Calu3 (cell line): ENCODE measurements at regions not wholly inside any gene's neighbourhood (a gene's known extent, or its start where the extent isn't known, plus 50 kb on each side); places are given as distances from the start of the nearest gene placed in this dataset.

ENCODE experiments used
- BruUV-seq: library from RNA; stranded (reverse); fragments of 400-500 nt; replicated peaks from 2 replicates; lab custom pipeline; 2021; lab: Mats Ljungman, UMichigan
- CTCF ChIA-PET: fragments of 300-600 bp; sonication (Branson Sonifier 250); formaldehyde crosslinking; loops from one replicate; lab custom pipeline; 2022; ENCODE audit warnings: antibody characterized with exemption; lab: Charles Lee
- DNase-seq: peaks from one replicate; pipeline ENCODE4 v3.0.0; 2022
- H3K27ac Mint-ChIP-seq: one replicate; pipeline ENCODE4 v1.8.0; 2022; ENCODE audit warnings: mixed read lengths; ENCODE audit not compliant: unreplicated experiment
- H3K27me3 Mint-ChIP-seq: one replicate; pipeline ENCODE4 v1.8.0; 2022; ENCODE audit warnings: mixed read lengths; ENCODE audit not compliant: unreplicated experiment
- H3K36me3 Mint-ChIP-seq: one replicate; pipeline ENCODE4 v1.8.0; 2022; ENCODE audit warnings: mild to moderate bottlenecking, moderate library complexity, mixed read lengths; ENCODE audit not compliant: insufficient read depth, unreplicated experiment
- H3K4me1 Mint-ChIP-seq: one replicate; pipeline ENCODE4 v1.8.0; 2022; ENCODE audit warnings: mild to moderate bottlenecking, low read depth, mixed read lengths; ENCODE audit not compliant: unreplicated experiment
- H3K4me3 Mint-ChIP-seq: one replicate; pipeline ENCODE4 v1.8.0; 2022; ENCODE audit warnings: mild to moderate bottlenecking, low read depth, moderate library complexity, mixed read lengths; ENCODE audit not compliant: unreplicated experiment
- H3K9me3 Mint-ChIP-seq: one replicate; pipeline ENCODE4 v1.8.0; 2022; ENCODE audit warnings: low read depth, mixed read lengths; ENCODE audit not compliant: unreplicated experiment
- CTCF ChIP-seq: fragments of 200-600 bp; IDR thresholded peaks from one replicate; pipeline ENCODE4 v1.8.0; 2022; ENCODE audit warnings: antibody characterized with exemption; ENCODE audit not compliant: unreplicated experiment
- intact Hi-C: fragments of 100-400 bp; cut with micrococcal nuclease; formaldehyde crosslinking; loops from one replicate; pipeline ENCODE4 v1.10.0; 2022; ENCODE audit not compliant: unreplicated experiment

DNA sequence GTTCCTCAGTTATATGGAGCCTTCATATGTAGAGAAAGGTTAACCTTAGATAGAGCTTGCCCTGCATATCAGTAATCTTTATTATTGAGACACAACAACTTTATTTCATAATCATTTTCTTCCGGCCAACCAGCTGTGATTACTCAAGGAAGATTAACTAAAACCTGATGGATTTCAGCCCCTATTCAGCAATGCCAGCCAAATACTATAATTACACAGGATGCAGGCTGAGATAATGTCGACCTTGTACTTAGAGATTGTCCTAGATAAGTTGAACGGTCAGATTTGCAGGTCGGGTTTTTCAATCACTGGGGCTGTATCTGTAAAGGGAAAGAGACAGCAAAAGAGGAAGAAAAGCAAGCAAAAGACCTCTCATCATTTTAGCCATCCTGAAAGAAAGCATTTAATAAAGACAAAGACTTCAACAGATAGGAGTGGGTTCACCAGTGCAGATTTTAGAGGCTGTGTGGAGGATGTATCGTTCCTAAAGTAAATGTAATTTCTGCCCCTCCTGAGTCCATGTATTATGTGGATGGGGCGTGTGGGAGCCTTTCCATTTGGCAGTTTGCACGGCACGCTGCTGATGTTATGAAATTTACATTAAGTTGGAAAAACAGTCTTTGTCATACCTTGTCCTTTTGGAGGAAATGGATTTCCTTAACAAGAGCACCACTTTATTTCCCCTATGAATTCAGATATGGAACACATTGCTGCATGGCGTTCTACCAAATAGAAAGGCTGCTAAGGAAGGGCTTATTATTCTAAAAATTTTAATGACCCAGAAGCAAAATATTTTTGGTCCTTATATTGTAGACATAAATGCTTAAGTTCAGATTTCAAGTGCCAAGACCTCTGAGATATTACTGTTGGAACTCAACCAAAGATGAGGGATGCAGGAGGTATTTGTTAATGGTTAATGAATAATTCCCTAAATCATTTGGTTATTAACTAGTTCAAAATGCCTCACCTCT, 496.7 kb downstream of the SPRY1 start:
- TF ChIP-seq CTCF: no peak
- CTCF ChIA-PET: no interaction called here
- Mint-ChIP-seq H3K4me3 (no peak overlapping the region), H3K9me3 (no peaks in the 10 kb centered on the region), H3K27me3 (no peaks in the 10 kb centered on the region), H3K4me1 (peaks cover 21% of the 10 kb centered on the region), H3K27ac (no peak overlapping the region), H3K36me3 (no peaks in the 10 kb centered on the region)
- intact Hi-C loops: no loop called here
- DNase-seq: no peak
- BruUV-seq: no TSS peak

DNA sequence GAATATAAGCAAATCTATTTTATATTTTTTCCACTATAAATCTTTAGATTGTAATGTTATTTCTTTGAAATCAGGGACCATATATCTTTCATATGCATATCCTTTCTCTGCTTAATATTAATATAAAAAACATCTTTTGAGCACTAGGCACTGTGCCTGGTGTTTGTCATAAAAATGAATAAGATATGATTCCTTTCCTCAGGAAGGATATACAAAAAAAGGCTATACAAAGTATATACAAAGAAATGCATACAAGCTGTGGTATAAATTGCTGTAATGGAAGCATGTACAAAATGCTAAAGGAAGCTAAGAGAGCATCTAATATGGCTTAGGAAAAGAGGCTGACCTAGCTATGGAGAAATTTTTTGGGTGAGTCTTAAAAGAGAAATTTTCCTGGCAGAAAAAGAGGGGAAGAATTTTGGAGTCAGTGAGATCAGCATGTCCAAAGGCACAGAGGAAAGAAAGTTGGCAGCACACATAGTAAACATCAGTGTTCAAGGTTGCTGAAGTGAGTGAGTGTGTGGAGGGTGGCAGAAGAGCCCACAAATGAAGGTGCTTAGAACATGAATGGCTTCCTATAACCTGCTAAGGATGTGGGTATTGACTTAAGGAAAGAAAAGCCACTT, 500.0 kb downstream of the SPRY1 start:
- H3K4me3 Mint-ChIP-seq: no peak overlapping the region
- no TSS peak for BruUV-seq
- H3K36me3 Mint-ChIP-seq: no peaks in the 10 kb centered on the region
- DNase-seq: no peak
- CTCF ChIA-PET: no interaction called here
- TF ChIP-seq CTCF: no peak
- H3K27me3 Mint-ChIP-seq: no peaks in the 10 kb centered on the region
- no peaks in the 10 kb centered on the region for H3K9me3 Mint-ChIP-seq
- H3K27ac Mint-ChIP-seq: no peak overlapping the region
- intact Hi-C loops: no loop called here
- peaks cover 16% of the 10 kb centered on the region for H3K4me1 Mint-ChIP-seq

GRCh38 chr4:123898946-123899666, 502.5 kb downstream of the SPRY1 start:
- H3K36me3 Mint-ChIP-seq: no peaks in the 10 kb centered on the region
- no peak for DNase-seq
- H3K4me1 Mint-ChIP-seq: no peaks in the 10 kb centered on the region
- H3K4me3 Mint-ChIP-seq: no peak overlapping the region
- no TSS peak for BruUV-seq
- no peak for TF ChIP-seq CTCF
- intact Hi-C loops: no loop called here
- CTCF ChIA-PET: no interaction called here
- peaks cover 2% of the 10 kb centered on the region for H3K9me3 Mint-ChIP-seq
- H3K27me3 Mint-ChIP-seq: no peaks in the 10 kb centered on the region
- H3K27ac Mint-ChIP-seq: no peak overlapping the region

DNA sequence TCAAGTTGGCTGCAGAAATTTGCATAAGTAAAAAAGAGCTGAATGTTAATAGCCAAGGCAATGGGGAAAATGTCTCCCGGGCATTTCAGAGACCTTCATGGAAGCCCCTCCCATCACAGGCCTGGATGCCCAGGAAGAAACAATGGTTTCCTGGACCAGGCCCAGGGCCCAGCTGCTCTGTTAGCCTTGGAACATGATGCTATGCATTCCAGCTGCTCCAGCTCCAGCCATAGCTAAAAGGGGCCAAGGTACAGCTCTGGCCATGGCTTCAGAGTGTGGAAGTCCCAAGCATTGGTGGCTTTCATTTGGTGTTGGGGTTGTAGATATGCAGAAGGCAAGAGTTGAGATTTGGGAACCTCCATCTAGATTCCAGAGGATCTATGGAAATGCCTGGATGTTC, 508.3 kb downstream of the SPRY1 start:
- Mint-ChIP-seq H3K4me3 (no peak overlapping the region), H3K4me1 (no peaks in the 10 kb centered on the region), H3K36me3 (no peaks in the 10 kb centered on the region), H3K9me3 (peaks cover 3% of the 10 kb centered on the region), H3K27me3 (no peaks in the 10 kb centered on the region), H3K27ac (no peak overlapping the region)
- BruUV-seq: no TSS peak
- DNase-seq: no peak
- intact Hi-C loops: no loop called here
- CTCF ChIA-PET: no interaction called here
- no peak for TF ChIP-seq CTCF
